ENCODE measurements at regions not wholly inside any gene's neighbourhood (a gene's known extent, or its start where the extent isn't known, plus 50 kb on each side); places are given as distances from the start of the nearest gene placed in this dataset.

DNA sequence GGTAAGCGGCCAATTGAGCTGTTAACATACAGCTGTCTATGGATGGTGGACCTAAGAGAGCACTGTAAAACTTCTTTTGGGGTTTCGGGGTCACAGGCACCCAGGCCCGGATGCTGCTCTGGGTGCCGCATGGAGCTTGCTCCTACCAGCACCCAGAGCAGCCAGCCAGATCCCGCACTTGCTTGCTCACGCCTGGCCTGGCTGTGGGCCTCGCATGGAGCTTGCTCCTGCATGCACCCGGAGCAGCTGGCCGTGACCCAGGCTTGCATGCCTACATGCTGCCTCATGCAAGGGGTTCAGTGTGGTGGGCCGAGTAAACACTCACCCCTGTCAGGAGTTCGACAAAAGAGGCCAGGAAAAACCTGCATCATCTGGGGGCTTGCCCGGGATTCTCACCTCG, 896.9 kb downstream of the SORCS1 start:
- TF ChIP-seq, protein P1, sequence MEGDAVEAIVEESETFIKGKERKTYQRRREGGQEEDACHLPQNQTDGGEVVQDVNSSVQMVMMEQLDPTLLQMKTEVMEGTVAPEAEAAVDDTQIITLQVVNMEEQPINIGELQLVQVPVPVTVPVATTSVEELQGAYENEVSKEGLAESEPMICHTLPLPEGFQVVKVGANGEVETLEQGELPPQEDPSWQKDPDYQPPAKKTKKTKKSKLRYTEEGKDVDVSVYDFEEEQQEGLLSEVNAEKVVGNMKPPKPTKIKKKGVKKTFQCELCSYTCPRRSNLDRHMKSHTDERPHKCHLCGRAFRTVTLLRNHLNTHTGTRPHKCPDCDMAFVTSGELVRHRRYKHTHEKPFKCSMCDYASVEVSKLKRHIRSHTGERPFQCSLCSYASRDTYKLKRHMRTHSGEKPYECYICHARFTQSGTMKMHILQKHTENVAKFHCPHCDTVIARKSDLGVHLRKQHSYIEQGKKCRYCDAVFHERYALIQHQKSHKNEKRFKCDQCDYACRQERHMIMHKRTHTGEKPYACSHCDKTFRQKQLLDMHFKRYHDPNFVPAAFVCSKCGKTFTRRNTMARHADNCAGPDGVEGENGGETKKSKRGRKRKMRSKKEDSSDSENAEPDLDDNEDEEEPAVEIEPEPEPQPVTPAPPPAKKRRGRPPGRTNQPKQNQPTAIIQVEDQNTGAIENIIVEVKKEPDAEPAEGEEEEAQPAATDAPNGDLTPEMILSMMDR (IDR thresholded peaks at IDR 0.05; ENCODE audit: control extremely low read depth in 1 of 3, insufficient read depth in 1 of 3, low read depth in 1 of 3, low read length in 3 of 3) = no peak
- TF ChIP-seq SIN3A (conservative IDR thresholded peaks at IDR 0.05 in 1 of 2, IDR thresholded peaks at IDR 0.05 in 1 of 2; ENCODE audit: low read depth in 1 of 2, low read length in 2 of 2) (no peak), MAFK (IDR thresholded peaks at IDR 0.05; ENCODE audit: low read depth, low read length) (no peak), RAD21 (IDR thresholded peaks at IDR 0.05 in 1 of 2, conservative IDR thresholded peaks at IDR 0.05 in 1 of 2; ENCODE audit: low read depth in 2 of 2, low read length in 2 of 2) (no peak), SP1 (IDR thresholded peaks at IDR 0.05; ENCODE audit: low read depth, low read length) (no peak), CEBPB (IDR thresholded peaks at IDR 0.05; ENCODE audit: low read depth, low read length) (no peak), SUZ12 (IDR thresholded peaks at IDR 0.05; ENCODE audit: low read length) (no peak), EP300 (IDR thresholded peaks at IDR 0.05; ENCODE audit: borderline replicate concordance in 1 of 2, low read depth in 2 of 2, low read length in 2 of 2) (no peak), RBBP5 (IDR thresholded peaks at IDR 0.05; ENCODE audit: borderline replicate concordance, low read depth, low read length) (no peak), ZNF274 (IDR thresholded peaks at IDR 0.05; ENCODE audit: borderline replicate concordance, extremely low read depth, low read length) (no peak), SIRT6 (IDR thresholded peaks at IDR 0.05; ENCODE audit: low read length) (no peak), POLR2A (IDR thresholded peaks at IDR 0.05; ENCODE audit: control extremely low read depth in 1 of 2, low read depth in 2 of 2, low read length in 2 of 2) (no peak)
